Lung (tissue), 11 donors: ENCODE measurements at regions not wholly inside any gene's neighbourhood (a gene's known extent, or its start where the extent isn't known, plus 50 kb on each side); places are given as distances from the start of the nearest gene placed in this dataset.

Experiments used
- ATAC-seq: fragments of 200-7000 bp; cut with Tn5 transposase; one replicate; pipeline ENCODE4 v1.9.1; 2020; ENCODE audit warnings: moderate number of reproducible peaks; ENCODE audit not compliant: insufficient read depth, low FRiP score
- DNase-seq, 3 donors: peaks; one replicate each; pipeline ENCODE4 v3.0.0-alpha.2; 2013 to 2017
- H3K27ac ChIP-seq, 2 donors: one replicate each; pipeline ENCODE4 v1.5.1; 2013; ENCODE audit warnings: mild to moderate bottlenecking in 2 of 2, moderate library complexity in 2 of 2, control low read depth in 1 of 2, inconsistent platforms in 1 of 2, low read depth in 1 of 2, low read length in 1 of 2
- H3K27me3 ChIP-seq, 3 donors: one replicate each; pipeline ENCODE4 v1.5.1; 2013; ENCODE audit warnings: low read length in 2 of 3; ENCODE audit not compliant: control insufficient read depth in 3 of 3, insufficient read depth in 3 of 3
- H3K36me3 ChIP-seq, 4 donors: one replicate each; pipeline ENCODE4 v1.5.1; 2013; ENCODE audit warnings: low read length in 4 of 4, mild to moderate bottlenecking in 1 of 4, moderate library complexity in 1 of 4; ENCODE audit not compliant: control insufficient read depth in 4 of 4, insufficient read depth in 4 of 4
- H3K4me1 ChIP-seq, 5 donors: one replicate each; pipeline ENCODE4 v1.5.1; 2013; ENCODE audit warnings: low read length in 5 of 5, mild to moderate bottlenecking in 2 of 5, moderate library complexity in 1 of 5; ENCODE audit not compliant: control insufficient read depth in 5 of 5, insufficient read depth in 5 of 5
- H3K4me3 ChIP-seq: one replicate; pipeline ENCODE4 v1.5.1; 2013; ENCODE audit warnings: mild to moderate bottlenecking, control low read depth, moderate library complexity
- H3K9ac ChIP-seq, 2 donors: one replicate each; pipeline ENCODE4 v1.5.1; 2013; ENCODE audit warnings: low read length in 2 of 2, control low read depth in 1 of 2; ENCODE audit not compliant: insufficient read depth in 1 of 2
- H3K9me3 ChIP-seq, 4 donors: one replicate each; pipeline ENCODE4 v1.5.1; 2013; ENCODE audit warnings: low read length in 3 of 4, mild to moderate bottlenecking in 1 of 4, moderate library complexity in 1 of 4; ENCODE audit not compliant: control insufficient read depth in 4 of 4, insufficient read depth in 3 of 4
- WGBS, 2 donors: extraction: QIAGEN DNeasy Blood & Tissue Kit; methylation state at CpG; one replicate each; pipeline ENCODE4 v1.1.7; 2013; 5-methylcytosine and 5-hydroxymethylcytosine counted together
- TF ChIP-seq, protein P1 (sequence below): IDR thresholded peaks from 2 replicates; pipeline ENCODE4 v1.5.1; 2012; ENCODE audit warnings: mild to moderate bottlenecking; ENCODE audit errors: control extremely low read depth, extremely low read depth
- donor health status: control.
- donor health status: control.
- donor health status: Bipolar disorder and iron deficiency.
- donor health status: healthy.
- donor health status: DM: yes; HTN: yes; CAD: no.

GRCh38 chr14:39868251-39868650, 436.0 kb upstream of the FBXO33 start:
- Histone ChIP-seq H3K4me1 (no peaks in the 10 kb centered on the region), H3K36me3 (no peaks in the 10 kb centered on the region), H3K9me3 (peaks cover 0 to 2% (median 0%) of the 10 kb centered on the region in 4 donors), H3K27me3 (no peaks in the 10 kb centered on the region), H3K4me3 (no peak overlapping the region), H3K9ac (no peak overlapping the region), H3K27ac (no peak overlapping the region)
- ATAC-seq (no peak), DNase-seq (no peak)
- TF ChIP-seq, protein P1, sequence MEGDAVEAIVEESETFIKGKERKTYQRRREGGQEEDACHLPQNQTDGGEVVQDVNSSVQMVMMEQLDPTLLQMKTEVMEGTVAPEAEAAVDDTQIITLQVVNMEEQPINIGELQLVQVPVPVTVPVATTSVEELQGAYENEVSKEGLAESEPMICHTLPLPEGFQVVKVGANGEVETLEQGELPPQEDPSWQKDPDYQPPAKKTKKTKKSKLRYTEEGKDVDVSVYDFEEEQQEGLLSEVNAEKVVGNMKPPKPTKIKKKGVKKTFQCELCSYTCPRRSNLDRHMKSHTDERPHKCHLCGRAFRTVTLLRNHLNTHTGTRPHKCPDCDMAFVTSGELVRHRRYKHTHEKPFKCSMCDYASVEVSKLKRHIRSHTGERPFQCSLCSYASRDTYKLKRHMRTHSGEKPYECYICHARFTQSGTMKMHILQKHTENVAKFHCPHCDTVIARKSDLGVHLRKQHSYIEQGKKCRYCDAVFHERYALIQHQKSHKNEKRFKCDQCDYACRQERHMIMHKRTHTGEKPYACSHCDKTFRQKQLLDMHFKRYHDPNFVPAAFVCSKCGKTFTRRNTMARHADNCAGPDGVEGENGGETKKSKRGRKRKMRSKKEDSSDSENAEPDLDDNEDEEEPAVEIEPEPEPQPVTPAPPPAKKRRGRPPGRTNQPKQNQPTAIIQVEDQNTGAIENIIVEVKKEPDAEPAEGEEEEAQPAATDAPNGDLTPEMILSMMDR: no peak
- WGBS, 2 donors: 59 to 69% methylated on average over 3 of the region's 3 CpGs

- Histone ChIP-seq H3K9me3 (peaks cover 0 to 2% (median 0%) of the 10 kb centered on the region in 4 donors), H3K4me1 (no peaks in the 10 kb centered on the region), H3K9ac (no peak overlapping the region), H3K27ac (no peak overlapping the region), H3K27me3 (no peaks in the 10 kb centered on the region), H3K36me3 (no peaks in the 10 kb centered on the region), H3K4me3 (no peak overlapping the region)
- TF ChIP-seq, protein P1: no peak
- ATAC-seq: no peak
- WGBS, 2 donors: 81% methylated on average over 1 of the region's 1 CpG
- no peak for DNase-seq
These were observed 431.2 kb upstream of the FBXO33 start for GRCh38 chr14:39863441-39863840.

DNA sequence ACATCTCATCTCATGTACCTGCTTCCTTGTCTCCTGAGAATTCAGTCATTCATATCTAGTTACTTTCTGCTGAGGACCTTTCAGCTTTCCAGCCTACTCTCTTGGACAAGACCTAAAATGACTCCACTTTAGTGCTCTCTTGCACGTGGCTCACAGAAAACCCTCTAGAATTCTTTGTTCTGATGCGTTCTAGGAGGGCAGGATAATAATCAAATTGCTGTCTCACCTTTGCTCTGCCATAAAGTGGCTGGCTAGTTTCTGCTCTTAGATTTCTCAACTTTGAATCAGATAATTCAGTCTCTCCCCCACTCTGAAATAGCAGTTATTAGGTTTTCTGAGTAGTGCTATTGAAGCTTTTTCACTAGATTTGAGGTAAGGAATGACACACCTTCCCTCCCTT, 429.5 kb upstream of the FBXO33 start:
- peaks cover 0 to 2% (median 0%) of the 10 kb centered on the region in 4 donors for H3K9me3 ChIP-seq
- WGBS, 2 donors: 66 to 69% methylated on average over 2 of the region's 2 CpGs
- no peaks in the 10 kb centered on the region for H3K36me3 ChIP-seq
- TF ChIP-seq, protein P1: no peak
- H3K4me3 ChIP-seq: no peak overlapping the region
- no peak overlapping the region for H3K27ac ChIP-seq
- no peak for DNase-seq
- H3K27me3 ChIP-seq: no peaks in the 10 kb centered on the region
- no peaks in the 10 kb centered on the region for H3K4me1 ChIP-seq
- no peak overlapping the region for H3K9ac ChIP-seq
- no peak for ATAC-seq

DNA sequence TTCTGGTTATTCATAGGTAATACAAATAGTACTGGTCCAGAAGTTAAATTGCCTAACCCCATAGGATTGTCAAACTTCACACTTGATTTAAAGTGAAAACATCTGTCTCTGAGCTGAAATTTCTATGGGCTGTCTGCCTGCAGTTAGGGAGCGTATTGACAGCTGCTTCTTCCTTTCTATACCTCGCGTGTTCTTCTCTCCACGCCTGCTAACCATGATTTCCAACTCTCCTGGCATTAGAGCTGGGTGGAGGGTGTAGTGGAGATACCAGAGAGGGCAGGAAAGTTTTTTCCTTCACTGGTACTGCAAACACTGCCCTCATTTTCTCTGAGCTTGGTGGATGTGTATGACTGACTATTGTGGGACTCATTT, 429.0 kb upstream of the FBXO33 start:
- ATAC-seq (no peak), DNase-seq (peak in 1 of 3 donors; percentile 38)
- no peak overlapping the region for H3K4me3 ChIP-seq
- H3K36me3 ChIP-seq: no peaks in the 10 kb centered on the region
- WGBS, 2 donors: 68 to 90% methylated on average over 4 of the region's 4 CpGs
- H3K27me3 ChIP-seq: no peaks in the 10 kb centered on the region
- no peaks in the 10 kb centered on the region for H3K4me1 ChIP-seq
- no peak overlapping the region for H3K9ac ChIP-seq
- TF ChIP-seq, protein P1: no peak
- no peaks in the 10 kb centered on the region for H3K9me3 ChIP-seq
- no peak overlapping the region for H3K27ac ChIP-seq
